Transverse colon (tissue), 4 donors: ENCODE measurements at regions not wholly inside any gene's neighbourhood (a gene's known extent, or its start where the extent isn't known, plus 50 kb on each side); places are given as distances from the start of the nearest gene placed in this dataset.

Source experiments
- DNase-seq: peaks from one replicate; pipeline ENCODE4 v3.0.0-alpha.2; 2019
- H3K27ac ChIP-seq, 4 donors: fragments of 200-600 bp; sonication (generic); 2 replicates each; pipeline ENCODE4 v1.5.1; 2016 to 2018; ENCODE audit warnings: inconsistent platforms in 4 of 4
- H3K27me3 ChIP-seq: fragments of 200-600 bp; sonication (generic); 2 replicates; pipeline ENCODE4 v1.5.1; 2017; ENCODE audit warnings: inconsistent platforms
- H3K36me3 ChIP-seq, 4 donors: fragments of 200-600 bp; sonication (generic); 2 replicates each; pipeline ENCODE4 v1.5.1; 2017 to 2019; ENCODE audit warnings: inconsistent platforms in 4 of 4
- H3K4me1 ChIP-seq, 4 donors: fragments of 200-600 bp; sonication (generic); 2 replicates each; pipeline ENCODE4 v1.5.1; 2017 to 2020; ENCODE audit warnings: inconsistent platforms in 4 of 4
- H3K4me3 ChIP-seq, 4 donors: fragments of 200-600 bp; sonication (generic); 1 replicate in 1 of 4; 2 replicates in 3 of 4; pipeline versions ENCODE4 v1.5.1 to v1.6.1; 2017 to 2019; ENCODE audit warnings: inconsistent platforms in 4 of 4
- H3K9me3 ChIP-seq, 2 donors: fragments of 200-600 bp; sonication (generic); 2 replicates each; pipeline ENCODE4 v1.5.1; 2017 to 2019; ENCODE audit warnings: inconsistent platforms in 2 of 2
- EP300 ChIP-seq: sonication (generic); formaldehyde crosslinking; IDR thresholded peaks from one replicate; pipeline ENCODE4 v1.6.1; 2017; ENCODE audit warnings: antibody characterized with exemption, low read depth
- POLR2A ChIP-seq: fragments of 450-650 bp; IDR thresholded peaks from one replicate; pipeline ENCODE4 v1.6.1; 2016; ENCODE audit warnings: antibody characterized with exemption, mild to moderate bottlenecking, moderate library complexity
- POLR2AphosphoS5 ChIP-seq, 3 donors: sonication (generic); formaldehyde crosslinking; IDR thresholded peaks; one replicate each; pipeline ENCODE4 v1.6.1; 2016; ENCODE audit warnings: antibody characterized with exemption in 3 of 3
- WGBS, 2 donors: methylation state at CpG; one replicate each; pipeline ENCODE4 v1.1.5; 2018; ENCODE audit warnings: low coverage in 1 of 2; 5-methylcytosine and 5-hydroxymethylcytosine counted together
- in situ Hi-C, 4 donors: fragments of 200-750 bp; cut with MboI; loops; one replicate each; pipeline versions ENCODE4 v1.15.0 to v1.15.1; 2017; ENCODE audit warnings: low sequenced_read_pairs in 3 of 4, low pct_ligation_motif_present in 1 of 4, low pct_unique_long_range_greater_than_20kb in 1 of 4
- intact Hi-C: fragments of 100-400 bp; cut with DNase I; formaldehyde crosslinking; loops from one replicate; pipeline ENCODE4 v1.15.1; 2023; ENCODE audit warnings: low total_unique reads
- TF ChIP-seq, protein P1 (sequence below), 5 experiments: fragments of 200-600 bp in 3 of 5; fragments of 450-650 bp in 2 of 5; sonication (generic) in 3 of 5; IDR thresholded peaks; 1 replicate in 2 of 5; 2 replicates in 3 of 5; pipeline ENCODE4 v1.5.1; 2016 to 2017; ENCODE audit warnings: antibody characterized with exemption in 5 of 5, inconsistent platforms in 3 of 5, mild to moderate bottlenecking in 2 of 5, moderate library complexity in 1 of 5

- Histone ChIP-seq H3K4me3 (no peak overlapping the region), H3K27ac (peak overlapping the region in 1 of 4 donors; percentile 3), H3K36me3 (no peaks in the 10 kb centered on the region), H3K9me3 (no peaks in the 10 kb centered on the region), H3K4me1 (no peaks in the 10 kb centered on the region), H3K27me3 (no peaks in the 10 kb centered on the region)
- in situ Hi-C loops (no loop called here), intact Hi-C loops (no loop called here)
- TF ChIP-seq POLR2A (no peak), POLR2AphosphoS5 (IDR thresholded peaks at IDR 0.05) (no peak), EP300 (no peak)
- TF ChIP-seq, protein P1, sequence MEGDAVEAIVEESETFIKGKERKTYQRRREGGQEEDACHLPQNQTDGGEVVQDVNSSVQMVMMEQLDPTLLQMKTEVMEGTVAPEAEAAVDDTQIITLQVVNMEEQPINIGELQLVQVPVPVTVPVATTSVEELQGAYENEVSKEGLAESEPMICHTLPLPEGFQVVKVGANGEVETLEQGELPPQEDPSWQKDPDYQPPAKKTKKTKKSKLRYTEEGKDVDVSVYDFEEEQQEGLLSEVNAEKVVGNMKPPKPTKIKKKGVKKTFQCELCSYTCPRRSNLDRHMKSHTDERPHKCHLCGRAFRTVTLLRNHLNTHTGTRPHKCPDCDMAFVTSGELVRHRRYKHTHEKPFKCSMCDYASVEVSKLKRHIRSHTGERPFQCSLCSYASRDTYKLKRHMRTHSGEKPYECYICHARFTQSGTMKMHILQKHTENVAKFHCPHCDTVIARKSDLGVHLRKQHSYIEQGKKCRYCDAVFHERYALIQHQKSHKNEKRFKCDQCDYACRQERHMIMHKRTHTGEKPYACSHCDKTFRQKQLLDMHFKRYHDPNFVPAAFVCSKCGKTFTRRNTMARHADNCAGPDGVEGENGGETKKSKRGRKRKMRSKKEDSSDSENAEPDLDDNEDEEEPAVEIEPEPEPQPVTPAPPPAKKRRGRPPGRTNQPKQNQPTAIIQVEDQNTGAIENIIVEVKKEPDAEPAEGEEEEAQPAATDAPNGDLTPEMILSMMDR (IDR thresholded peaks at IDR 0.05), result no peak
- no peak for DNase-seq
- WGBS, 2 donors, result 33 to 39% methylated on average over 3 to 5 of the region's 5 CpGs
Measured at GRCh38 chr9:86801246-86801645, 146.1 kb downstream of the GAS1 start.

- Histone ChIP-seq H3K27me3 (no peaks in the 10 kb centered on the region), H3K4me1 (no peaks in the 10 kb centered on the region), H3K9me3 (no peaks in the 10 kb centered on the region), H3K27ac (no peak overlapping the region), H3K4me3 (no peak overlapping the region), H3K36me3 (no peaks in the 10 kb centered on the region)
- intact Hi-C loops (no loop called here), in situ Hi-C loops (no loop called here)
- DNase-seq, result no peak
- TF ChIP-seq, protein P1 (IDR thresholded peaks at IDR 0.05), result no peak
- no peak for TF ChIP-seq POLR2AphosphoS5 (IDR thresholded peaks at IDR 0.05)
- TF ChIP-seq POLR2A, result no peak
- no peak for TF ChIP-seq EP300
- WGBS, 2 donors, result 52 to 60% methylated on average over 1 to 3 of the region's 3 CpGs
Measured at GRCh38 chr9:86800681-86801080, 146.6 kb downstream of the GAS1 start.

GRCh38 chr9:86798966-86799365 is 148.3 kb downstream of the GAS1 start:
- H3K27ac ChIP-seq, result no peak overlapping the region
- WGBS, 2 donors, result 33 to 59% methylated on average over 3 to 4 of the region's 4 CpGs
- no peaks in the 10 kb centered on the region for H3K27me3 ChIP-seq
- DNase-seq, result no peak
- H3K36me3 ChIP-seq, result no peaks in the 10 kb centered on the region
- peaks cover 0 to 8% (median 2%) of the 10 kb centered on the region in 4 donors for H3K4me1 ChIP-seq
- H3K4me3 ChIP-seq, result no peak overlapping the region
- intact Hi-C loops (no loop called here), in situ Hi-C loops (no loop called here)
- H3K9me3 ChIP-seq, result no peaks in the 10 kb centered on the region
- TF ChIP-seq EP300, result no peak
- no peak for TF ChIP-seq POLR2A
- no peak for TF ChIP-seq POLR2AphosphoS5 (IDR thresholded peaks at IDR 0.05)
- TF ChIP-seq, protein P1 (IDR thresholded peaks at IDR 0.05), result no peak

GRCh38 chr9:86796666-86797065 is 150.6 kb downstream of the GAS1 start:
- DNase-seq, result no peak
- no peak overlapping the region for H3K4me3 ChIP-seq
- no peak for TF ChIP-seq EP300
- no peak for TF ChIP-seq POLR2A
- TF ChIP-seq, protein P1 (IDR thresholded peaks at IDR 0.05), result no peak
- no peak for TF ChIP-seq POLR2AphosphoS5 (IDR thresholded peaks at IDR 0.05)
- in situ Hi-C loops, result no loop called here
- intact Hi-C loops, result no loop called here
- peaks cover 0 to 8% (median 2%) of the 10 kb centered on the region in 4 donors for H3K4me1 ChIP-seq
- 81 to 100% methylated on average over 1 to 2 of the region's 2 CpGs for WGBS, 2 donors
- H3K36me3 ChIP-seq, result no peaks in the 10 kb centered on the region
- no peaks in the 10 kb centered on the region for H3K9me3 ChIP-seq
- H3K27me3 ChIP-seq, result no peaks in the 10 kb centered on the region
- H3K27ac ChIP-seq, result peak overlapping the region in 1 of 4 donors; percentile 65
